ENCODE measurements at regions not wholly inside any gene's neighbourhood (a gene's known extent, or its start where the extent isn't known, plus 50 kb on each side); places are given as distances from the start of the nearest gene placed in this dataset.

DNA sequence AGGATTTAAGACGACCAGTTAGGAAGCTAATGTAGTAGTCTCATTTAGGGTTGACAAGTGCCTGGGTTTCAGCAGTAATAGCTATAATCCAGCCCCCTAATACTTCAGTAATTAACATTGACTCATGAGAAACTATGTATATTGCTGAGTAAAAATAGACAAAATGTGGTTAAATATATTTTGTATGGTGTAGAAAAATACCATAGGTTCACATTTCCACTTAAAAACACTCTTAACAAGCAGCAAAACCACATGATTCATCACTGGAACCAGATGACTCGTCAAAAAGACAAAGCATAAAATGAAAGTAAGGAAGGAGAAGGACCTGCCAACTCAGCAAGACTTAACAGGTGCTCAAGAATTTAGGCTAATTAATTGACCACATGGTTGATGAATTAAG is 288.9 kb downstream of the EFHB start:
- TF ChIP-seq, protein P1, sequence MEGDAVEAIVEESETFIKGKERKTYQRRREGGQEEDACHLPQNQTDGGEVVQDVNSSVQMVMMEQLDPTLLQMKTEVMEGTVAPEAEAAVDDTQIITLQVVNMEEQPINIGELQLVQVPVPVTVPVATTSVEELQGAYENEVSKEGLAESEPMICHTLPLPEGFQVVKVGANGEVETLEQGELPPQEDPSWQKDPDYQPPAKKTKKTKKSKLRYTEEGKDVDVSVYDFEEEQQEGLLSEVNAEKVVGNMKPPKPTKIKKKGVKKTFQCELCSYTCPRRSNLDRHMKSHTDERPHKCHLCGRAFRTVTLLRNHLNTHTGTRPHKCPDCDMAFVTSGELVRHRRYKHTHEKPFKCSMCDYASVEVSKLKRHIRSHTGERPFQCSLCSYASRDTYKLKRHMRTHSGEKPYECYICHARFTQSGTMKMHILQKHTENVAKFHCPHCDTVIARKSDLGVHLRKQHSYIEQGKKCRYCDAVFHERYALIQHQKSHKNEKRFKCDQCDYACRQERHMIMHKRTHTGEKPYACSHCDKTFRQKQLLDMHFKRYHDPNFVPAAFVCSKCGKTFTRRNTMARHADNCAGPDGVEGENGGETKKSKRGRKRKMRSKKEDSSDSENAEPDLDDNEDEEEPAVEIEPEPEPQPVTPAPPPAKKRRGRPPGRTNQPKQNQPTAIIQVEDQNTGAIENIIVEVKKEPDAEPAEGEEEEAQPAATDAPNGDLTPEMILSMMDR (IDR thresholded peaks at IDR 0.05; ENCODE audit: insufficient read depth, low read depth, low read length) = no peak
- no peak for TF ChIP-seq EZH2 (IDR thresholded peaks at IDR 0.05; ENCODE audit: insufficient read depth, low read length)
